Nucleus accumbens (tissue), 56 donors: ENCODE measurements at regions not wholly inside any gene's neighbourhood (a gene's known extent, or its start where the extent isn't known, plus 50 kb on each side); places are given as distances from the start of the nearest gene placed in this dataset.
"Not testable (repeated sequence)": the region's sequence is repeated elsewhere in the genome, so short reads cannot be mapped to it uniquely, and the experiment has no call there.

Experiments
- DNase-seq, 56 donors: peaks; one replicate each; lab custom pipeline; 2025; lab: John Stamatoyannopoulos, UW

DNA sequence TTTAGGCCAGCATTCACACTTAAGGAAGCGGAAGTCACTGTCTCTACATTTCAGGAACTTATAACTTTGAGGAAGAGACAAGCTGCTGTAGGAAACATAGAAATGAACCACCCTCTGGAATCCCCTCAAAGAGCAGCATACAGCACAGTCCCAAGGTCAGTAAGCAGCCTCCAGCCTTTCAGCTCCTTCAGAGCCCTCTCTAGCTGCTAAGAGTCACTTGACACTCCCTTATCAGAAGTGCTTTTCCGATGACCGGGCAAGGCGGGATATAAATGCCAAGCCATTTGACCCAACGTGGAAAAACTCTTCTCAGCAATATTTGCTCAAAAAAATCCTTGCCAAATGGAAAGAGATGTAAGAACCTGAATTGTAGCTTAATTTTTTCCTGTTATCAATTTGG, 1284.3 kb downstream of the XPNPEP1 start:
- DNase-seq, result no peak

DNA sequence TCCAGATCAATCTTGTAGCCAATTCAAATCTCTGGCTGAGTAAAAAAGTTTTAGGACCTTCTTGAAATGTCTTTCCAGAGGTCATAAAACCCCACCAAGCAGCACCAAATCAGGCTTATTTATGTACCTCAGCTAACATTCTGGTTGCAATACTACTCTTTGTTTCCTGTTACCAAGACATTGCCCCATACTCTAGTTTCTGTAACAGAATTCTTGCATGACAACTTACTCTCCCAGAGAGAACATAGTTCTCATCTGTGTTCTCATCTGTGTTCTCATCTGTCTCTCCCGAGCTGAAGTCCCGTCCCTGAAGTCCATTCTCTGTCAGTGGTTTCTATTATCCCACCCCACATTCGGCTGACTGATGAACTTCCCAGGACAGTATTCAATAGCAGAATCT, 1285.1 kb downstream of the XPNPEP1 start:
- DNase-seq, result no peak

DNA sequence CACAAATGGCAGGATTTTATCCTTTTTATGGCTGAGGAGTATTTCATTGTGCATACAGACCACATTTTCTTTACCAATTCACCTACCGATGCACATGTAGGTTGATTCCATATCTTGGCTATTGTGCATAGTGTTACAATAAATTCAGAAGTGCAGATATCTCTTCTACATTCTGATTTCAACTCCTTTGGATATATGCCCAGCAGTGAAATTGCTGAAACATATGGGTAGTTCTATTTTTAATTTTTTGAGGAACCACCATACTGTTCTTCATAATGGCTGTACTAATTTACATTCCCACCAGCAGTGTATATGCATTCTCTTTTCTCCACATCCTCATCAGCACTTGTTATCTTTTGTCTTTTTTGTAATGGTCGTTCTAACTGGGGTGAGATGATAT, 1290.3 kb downstream of the XPNPEP1 start:
- DNase-seq, result no peak

DNA sequence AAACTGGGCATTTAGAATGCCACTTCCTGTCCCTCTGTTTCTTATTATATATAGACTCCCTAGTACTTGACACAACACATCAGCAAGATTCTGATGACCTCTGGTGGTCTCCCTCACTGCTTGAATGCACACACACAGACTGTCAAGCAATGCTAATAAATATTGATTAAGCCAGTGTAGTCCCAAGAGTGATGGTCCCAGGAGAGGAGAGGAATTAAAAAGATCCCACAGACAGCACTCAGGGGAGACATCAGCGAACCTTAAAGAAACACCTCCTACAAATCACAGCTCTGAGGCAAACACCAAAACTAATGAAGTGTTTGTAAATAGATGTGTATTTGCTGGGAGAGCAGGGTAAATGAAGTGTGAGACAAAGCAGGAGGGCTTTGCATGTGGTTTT, 1291.2 kb downstream of the XPNPEP1 start:
- DNase-seq, result no peak

DNA sequence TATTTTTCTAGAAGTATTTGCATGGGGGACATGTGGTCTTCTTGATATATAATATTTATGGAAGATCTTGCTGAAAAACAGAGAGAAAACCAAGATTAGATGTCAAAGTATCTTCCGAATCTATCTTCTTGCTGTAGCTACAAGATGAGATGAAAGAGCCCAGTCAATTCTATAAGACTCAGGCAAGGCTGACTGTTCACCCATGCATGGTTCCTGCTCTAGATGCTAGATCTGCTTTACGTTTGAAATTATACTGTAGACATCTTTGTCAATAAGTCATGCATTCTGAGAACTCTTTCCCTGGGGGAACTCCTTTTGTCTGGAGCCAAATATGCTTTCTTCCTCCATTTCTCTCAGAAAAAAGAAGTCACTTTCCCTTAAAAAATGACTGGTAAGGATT, 1292.0 kb downstream of the XPNPEP1 start:
- DNase-seq, result no peak

DNA sequence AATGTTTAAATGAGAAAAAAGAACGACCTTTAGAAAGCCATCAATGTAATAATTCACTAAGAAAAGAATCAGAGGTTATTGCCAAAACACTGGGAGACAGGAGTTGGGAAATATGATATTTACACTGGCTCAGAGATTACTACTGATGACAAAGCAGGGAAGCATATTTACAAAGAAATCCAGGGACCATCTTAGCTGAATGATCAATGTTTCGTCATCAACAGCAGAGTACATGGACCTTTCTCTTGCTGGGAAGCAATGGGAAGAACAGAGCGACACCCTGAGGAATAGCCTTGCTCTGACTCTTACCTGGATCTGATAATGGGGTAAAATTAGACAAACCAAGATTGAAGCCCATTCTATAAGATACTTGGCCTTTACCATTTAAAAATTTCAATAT, 1293.5 kb downstream of the XPNPEP1 start:
- DNase-seq, result no peak

DNA sequence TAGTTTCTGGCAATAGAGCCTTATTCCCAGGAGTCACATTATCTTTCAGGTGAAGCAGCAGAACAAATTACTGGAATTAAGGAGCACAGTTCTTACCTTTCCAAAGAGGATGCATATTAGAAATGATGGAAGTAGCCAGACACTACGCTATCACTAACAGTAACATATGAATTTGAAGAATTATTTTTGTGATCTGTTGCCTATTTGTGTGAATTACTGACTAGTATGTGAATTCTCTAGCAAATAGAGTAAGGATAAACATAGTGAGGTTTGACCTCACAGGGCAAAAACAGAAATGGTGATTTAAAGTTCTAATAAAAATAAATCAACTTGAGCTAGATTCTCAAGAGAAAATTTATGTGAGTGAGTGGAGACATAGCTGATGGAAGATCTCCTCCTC, 1299.3 kb downstream of the XPNPEP1 start:
- no peak for DNase-seq

DNA sequence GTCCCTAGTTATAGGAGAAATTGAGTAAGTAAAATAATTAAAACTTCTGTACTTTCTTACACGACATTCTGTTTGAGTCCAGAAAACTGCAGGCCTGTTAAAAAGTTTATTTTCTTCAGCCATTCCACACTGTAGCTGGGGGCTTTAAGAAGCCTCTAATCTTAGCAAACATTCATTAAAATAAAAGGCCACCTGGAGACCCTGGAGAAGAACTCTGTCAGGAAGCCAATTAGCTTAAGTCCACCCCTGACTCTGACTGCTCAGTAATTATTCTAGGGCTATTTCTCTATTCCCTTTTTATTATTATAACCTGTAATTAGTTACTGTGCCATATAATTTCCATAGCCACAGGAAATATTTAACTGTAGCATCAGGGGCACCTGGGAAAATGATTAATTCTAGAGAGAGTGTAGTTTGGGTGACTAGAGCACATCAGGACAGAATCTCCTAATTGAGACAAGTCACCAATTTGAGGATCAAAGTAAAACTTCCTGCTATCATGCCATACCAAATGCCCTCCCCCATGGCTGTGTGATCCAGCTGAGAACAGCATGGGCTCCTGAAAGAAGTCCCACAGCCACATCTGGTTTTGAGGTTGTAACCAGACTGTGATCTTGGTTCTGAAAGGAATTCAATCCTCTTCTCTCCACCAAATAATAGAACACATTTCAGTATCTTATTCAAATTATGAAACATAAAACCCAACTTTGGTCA, 1302.3 kb downstream of the XPNPEP1 start:
- DNase-seq, result no peak

DNA sequence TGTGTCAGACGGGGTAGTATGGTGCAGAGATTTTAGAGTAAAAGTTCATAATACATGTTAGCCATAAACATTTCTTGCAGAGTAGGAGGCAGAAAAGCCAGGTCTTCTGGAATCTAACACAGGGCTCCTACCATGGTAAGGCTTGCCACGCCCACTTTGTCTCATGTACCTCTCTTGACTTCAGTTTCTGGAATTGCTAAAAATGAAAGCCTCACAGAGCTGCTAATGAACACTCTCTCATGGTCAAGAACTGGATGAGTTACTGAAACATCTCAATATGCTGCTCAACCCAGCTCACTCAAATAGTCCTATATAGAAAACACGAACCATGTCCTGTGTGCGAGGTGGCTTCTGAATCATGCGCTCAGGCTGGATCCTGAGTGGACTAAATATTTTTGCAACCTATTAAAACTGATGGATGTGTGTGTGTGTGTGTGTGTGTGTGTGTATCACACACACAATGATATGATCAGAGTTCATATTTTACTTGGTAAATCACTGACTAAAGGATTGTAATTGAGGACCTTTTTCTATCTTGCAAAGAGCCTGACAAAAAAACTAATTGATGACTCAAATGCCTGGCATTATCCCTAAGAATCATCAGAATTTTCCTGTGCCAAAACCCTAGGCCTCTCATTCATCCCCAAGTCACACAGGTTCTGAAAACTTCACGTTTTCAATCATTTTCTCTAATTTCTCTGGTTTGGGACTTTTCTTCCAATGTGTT, 1306.6 kb downstream of the XPNPEP1 start:
- DNase-seq, result no peak

DNA sequence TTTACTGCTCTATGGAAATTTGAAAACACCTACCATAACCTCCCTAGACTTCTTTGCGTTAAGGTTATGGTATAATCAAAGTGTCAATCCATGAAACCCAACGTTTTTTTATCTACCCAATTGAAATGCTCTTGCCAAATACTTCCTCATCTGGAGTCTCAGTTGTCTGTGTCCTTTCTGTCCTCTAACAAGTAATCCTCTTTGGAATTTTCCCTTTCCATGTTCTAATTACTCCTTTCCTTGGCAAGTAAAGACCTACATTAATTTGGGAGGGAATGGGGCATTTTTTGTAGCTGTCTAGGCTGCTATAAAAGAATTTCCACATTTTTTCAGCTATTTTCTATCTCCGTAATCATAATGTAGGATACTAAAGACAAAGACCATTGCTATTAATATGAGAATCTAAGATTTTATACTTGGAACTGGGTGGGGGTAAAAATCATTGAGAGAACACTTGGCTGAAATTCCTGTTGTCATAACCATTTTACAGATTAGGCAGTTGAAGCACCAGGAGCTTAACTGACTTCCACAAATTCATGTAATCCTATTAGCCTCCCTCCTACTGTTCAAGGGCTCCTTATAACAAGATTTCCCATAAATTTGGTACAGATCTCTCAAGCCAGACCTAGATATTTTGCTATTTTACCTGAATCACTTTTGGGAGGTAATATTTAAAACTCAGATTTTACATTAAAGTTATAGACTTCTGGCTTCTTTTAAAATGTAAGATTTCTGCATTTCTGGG, 1307.6 kb downstream of the XPNPEP1 start:
- DNase-seq, result no peak

DNA sequence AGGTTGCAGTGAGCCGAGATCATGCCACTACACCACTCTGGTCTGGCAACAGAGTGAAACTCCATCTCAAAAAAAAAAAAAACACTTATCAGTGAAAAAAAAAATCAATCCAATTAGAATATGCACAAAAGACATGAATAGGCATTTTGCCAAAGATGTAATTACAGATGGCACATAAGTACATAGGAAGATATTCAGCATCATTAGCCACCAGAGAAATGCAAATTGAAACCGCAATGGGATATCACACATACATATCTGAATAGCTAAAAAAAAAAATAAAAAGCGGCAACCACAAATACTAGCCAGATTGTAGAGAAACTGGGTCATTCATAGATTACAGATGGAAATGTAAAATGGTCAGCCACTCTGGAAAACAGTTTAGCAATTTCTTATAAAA, 1310.8 kb downstream of the XPNPEP1 start:
- no peak for DNase-seq

DNA sequence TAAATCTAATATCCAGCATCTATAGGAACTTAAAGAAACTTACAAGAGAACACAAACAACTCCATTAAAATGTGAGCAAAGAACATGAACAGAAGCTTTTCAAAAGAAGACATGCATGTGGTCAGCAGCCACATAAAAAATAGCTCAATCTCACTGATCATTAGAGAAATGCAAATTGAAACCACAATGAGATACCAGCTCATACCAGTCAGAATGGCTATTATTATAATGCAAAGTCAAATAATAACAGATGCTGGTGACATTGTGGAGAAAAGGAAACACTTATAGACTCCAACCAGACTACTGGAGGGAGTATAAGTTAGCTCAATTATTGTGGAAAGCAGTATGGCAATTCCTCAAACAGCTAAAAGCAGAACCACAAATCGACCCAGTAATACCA, 1314.5 kb downstream of the XPNPEP1 start:
- DNase-seq, result no peak

DNA sequence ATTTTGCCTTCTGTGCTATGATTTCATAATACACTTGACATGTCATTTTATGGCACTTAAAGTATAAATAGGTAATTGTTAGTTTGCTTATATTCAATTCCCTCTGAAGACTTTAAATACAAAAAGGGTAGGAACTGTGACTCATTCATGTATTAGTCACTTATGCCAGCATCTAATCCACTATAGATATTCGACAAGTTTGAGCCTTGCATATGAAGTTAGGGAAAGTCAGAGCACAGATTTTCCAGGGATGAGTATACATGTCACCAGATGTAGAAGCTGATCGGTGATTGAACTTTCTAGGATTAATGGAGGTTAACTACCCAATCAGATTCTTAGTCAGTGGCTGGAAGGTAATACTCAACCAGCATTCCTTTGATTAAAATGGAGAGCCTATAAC, 1321.5 kb downstream of the XPNPEP1 start:
- no peak for DNase-seq

DNA sequence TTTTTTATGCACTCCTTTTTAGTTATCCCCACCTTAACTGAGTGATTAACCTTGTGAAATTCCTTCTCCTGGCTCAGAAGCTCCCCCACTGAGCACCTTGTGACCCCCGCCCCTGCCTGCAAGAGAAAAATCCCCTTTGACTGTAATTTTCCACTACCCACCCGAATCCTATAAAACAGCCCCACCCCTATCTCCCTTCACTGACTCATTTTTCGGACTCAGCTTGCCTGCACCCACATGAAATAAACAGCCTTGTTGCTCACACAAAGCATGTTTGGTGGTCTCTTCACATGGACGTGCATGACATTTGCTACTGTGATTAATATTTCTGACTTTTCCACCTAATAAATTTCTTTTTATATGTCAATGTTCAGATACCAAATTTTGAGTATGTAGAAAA, 1322.8 kb downstream of the XPNPEP1 start:
- DNase-seq, result not testable (repeated sequence)

DNA sequence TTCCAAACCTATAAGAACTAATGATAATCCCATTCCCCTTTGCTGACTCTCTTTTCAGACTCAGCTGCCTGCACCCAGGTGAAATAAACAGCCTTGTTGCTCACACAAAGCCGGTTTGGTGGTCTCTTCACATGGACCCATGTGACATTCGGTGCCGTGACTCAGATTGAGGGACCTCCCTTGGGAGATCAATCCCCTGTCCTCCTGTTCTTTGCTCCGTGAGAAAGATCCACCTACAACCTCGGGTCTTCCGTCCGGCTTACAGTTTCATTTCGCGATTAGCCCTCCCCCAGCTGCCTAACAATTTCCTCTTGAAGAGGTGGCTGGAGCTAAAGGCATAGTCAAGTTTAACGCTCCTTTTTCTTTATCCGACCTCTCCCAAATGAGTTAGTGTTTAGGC, 1324.0 kb downstream of the XPNPEP1 start:
- DNase-seq, result not testable (repeated sequence)

DNA sequence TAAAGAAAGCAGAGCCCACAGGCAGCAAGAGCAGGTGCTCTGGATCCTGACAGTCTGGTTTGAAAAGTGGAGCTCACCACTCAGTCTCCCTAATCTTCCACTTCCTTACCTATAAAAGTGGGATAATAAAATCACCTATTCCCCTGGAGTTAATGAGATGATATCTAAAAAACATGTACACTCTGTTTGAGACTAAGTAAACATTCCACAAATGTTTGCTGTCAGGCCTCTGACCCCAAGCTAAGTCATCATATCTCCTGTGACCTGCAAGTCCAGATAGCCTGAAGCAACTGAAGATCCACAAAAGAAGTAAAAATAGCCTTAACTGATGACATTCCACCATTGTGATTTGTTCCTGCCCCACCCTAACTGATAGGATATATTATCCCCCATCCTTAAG, 1324.5 kb downstream of the XPNPEP1 start:
- no peak for DNase-seq

DNA sequence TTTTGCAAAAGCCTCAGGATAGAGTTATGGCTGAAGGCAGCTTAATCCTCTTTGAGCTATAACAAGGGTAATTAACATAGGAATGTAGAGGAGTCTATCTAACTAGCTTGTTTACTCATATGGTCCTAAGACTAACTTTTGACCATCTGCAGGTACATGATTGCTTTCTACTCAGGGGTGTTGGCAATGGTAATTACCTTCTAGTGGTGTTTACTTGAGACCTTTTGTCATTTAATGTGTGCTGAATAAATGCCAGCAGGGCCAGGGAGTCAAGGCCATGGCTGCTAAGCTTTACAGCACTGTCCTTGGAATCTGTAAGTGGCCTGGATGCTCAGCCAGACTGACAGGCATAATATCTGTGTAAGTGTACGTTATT, 1325.0 kb downstream of the XPNPEP1 start:
- DNase-seq, result no peak

DNA sequence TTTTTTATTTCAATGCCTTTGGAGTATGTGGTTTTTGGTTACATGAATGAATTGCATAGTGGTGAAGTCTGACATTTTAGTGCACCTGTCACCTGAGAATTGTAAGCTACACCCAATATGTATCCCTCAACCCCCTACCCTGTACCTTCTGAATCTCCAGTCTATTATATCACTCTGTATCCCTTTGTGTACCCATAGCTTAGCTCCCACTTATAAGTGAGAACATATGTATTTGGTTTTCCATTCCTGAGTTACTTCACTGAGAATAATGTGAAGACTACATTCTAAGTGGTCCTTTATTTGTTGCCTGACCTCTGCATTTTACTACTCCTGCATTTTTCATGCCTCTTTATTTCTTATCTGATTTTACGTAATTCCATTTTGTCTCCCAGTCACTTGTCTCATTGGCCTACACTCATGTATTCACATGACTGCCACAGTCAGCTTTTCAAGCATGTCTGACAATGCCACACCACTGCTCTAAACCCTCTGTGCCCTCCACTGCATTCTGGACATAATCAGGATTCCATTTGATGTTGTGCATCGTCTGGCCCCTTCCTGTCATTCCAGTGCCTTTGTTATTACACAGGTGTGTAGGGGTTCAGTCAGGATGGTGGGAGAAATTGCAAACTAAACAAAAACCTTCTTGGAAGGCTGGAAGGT, 1325.5 kb downstream of the XPNPEP1 start:
- no peak for DNase-seq

DNA sequence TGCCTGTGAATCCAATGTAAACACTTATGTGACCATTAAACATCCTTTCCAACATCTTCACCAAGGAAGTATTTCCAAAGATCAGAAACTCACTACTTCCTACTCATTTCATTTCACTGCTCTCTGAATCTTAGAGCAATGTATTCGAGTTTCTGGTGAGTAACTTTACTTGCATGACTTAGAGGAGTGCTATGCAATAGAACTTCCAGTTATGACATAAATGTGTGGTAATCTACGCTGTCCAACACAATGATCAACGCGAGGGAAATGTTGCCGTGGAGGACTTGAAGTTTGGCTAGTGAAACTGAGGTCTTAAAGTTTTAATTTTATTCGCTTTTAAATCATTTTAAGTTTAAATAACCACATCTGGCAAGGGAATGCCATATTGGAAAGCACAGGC, 1326.3 kb downstream of the XPNPEP1 start:
- no peak for DNase-seq

DNA sequence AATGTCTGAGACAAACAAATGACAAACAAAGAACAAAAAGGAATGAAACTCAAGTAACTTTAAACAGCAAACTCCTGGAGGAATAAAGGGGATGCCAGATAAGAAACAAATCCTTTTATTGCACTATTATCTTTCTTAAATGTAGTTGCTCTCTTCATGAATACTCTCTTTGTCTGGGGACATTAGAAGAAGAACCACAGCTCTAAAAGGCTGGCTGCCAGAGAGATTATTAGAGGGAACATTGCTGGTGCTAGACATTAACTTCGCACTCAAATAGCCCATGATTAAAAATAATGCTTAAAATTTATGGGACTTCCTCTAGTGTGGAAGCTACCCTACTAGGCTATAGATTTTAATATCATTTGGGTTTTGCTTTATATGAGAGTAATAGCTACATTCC, 1330.4 kb downstream of the XPNPEP1 start:
- DNase-seq, result no peak

DNA sequence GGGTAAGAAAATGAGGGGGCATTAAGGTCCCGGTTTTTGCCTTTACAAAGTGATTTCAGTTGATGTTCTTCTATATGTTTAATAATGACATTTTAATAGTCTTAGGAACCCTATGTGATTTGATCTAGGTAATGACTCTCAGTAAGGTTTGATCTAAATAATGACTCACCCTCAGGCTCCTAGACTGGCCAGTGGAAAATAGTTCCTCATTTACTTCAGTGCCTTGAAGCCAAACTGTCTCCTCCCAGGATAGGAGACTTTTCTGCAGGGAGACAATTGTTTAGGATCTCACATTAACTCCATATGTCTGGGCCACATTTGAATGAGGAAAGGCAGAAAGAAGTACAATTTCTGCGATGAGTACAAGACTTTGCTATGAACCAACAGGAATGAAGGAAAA, 1331.9 kb downstream of the XPNPEP1 start:
- no peak for DNase-seq
